ENCODE measurements at regions not wholly inside any gene's neighbourhood (a gene's known extent, or its start where the extent isn't known, plus 50 kb on each side); places are given as distances from the start of the nearest gene placed in this dataset.

- no peak for TF ChIP-seq ARNTL (CRISPR knock-in tag; IDR thresholded peaks at IDR 0.05; ENCODE audit: borderline replicate concordance, low read depth)
- TF ChIP-seq, protein P1, sequence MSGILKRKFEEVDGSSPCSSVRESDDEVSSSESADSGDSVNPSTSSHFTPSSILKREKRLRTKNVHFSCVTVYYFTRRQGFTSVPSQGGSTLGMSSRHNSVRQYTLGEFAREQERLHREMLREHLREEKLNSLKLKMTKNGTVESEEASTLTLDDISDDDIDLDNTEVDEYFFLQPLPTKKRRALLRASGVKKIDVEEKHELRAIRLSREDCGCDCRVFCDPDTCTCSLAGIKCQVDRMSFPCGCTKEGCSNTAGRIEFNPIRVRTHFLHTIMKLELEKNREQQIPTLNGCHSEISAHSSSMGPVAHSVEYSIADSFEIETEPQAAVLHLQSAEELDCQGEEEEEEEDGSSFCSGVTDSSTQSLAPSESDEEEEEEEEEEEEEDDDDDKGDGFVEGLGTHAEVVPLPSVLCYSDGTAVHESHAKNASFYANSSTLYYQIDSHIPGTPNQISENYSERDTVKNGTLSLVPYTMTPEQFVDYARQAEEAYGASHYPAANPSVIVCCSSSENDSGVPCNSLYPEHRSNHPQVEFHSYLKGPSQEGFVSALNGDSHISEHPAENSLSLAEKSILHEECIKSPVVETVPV (CRISPR knock-in tag; IDR thresholded peaks at IDR 0.05), result no peak
- no peak for TF ChIP-seq TCF4 (CRISPR knock-in tag; IDR thresholded peaks at IDR 0.05; ENCODE audit: borderline replicate concordance)
- TF ChIP-seq, protein P2, sequence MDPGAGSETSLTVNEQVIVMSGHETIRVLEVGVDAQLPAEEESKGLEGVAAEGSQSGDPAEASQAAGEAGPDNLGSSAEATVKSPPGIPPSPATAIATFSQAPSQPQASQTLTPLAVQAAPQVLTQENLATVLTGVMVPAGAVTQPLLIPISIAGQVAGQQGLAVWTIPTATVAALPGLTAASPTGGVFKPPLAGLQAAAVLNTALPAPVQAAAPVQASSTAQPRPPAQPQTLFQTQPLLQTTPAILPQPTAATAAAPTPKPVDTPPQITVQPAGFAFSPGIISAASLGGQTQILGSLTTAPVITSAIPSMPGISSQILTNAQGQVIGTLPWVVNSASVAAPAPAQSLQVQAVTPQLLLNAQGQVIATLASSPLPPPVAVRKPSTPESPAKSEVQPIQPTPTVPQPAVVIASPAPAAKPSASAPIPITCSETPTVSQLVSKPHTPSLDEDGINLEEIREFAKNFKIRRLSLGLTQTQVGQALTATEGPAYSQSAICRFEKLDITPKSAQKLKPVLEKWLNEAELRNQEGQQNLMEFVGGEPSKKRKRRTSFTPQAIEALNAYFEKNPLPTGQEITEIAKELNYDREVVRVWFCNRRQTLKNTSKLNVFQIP (CRISPR knock-in tag; IDR thresholded peaks at IDR 0.05; ENCODE audit: borderline replicate concordance, low read depth), result no peak
- no peak for TF ChIP-seq ZNF70 (CRISPR knock-in tag; IDR thresholded peaks at IDR 0.05)
- TF ChIP-seq CSDC2 (CRISPR knock-in tag; IDR thresholded peaks at IDR 0.05), result no peak
- no peak for TF ChIP-seq BACH2 (CRISPR knock-in tag; IDR thresholded peaks at IDR 0.05; ENCODE audit: borderline replicate concordance)
- TF ChIP-seq ZNF8 (CRISPR knock-in tag; IDR thresholded peaks at IDR 0.05), result no peak
- no peak for TF ChIP-seq RARB (CRISPR knock-in tag; IDR thresholded peaks at IDR 0.05)
- TF ChIP-seq, protein P3, sequence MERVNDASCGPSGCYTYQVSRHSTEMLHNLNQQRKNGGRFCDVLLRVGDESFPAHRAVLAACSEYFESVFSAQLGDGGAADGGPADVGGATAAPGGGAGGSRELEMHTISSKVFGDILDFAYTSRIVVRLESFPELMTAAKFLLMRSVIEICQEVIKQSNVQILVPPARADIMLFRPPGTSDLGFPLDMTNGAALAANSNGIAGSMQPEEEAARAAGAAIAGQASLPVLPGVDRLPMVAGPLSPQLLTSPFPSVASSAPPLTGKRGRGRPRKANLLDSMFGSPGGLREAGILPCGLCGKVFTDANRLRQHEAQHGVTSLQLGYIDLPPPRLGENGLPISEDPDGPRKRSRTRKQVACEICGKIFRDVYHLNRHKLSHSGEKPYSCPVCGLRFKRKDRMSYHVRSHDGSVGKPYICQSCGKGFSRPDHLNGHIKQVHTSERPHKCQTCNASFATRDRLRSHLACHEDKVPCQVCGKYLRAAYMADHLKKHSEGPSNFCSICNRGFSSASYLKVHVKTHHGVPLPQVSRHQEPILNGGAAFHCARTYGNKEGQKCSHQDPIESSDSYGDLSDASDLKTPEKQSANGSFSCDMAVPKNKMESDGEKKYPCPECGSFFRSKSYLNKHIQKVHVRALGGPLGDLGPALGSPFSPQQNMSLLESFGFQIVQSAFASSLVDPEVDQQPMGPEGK (CRISPR knock-in tag; IDR thresholded peaks at IDR 0.05; ENCODE audit: borderline replicate concordance), result no peak
- no peak for TF ChIP-seq SNAI2 (CRISPR knock-in tag; IDR thresholded peaks at IDR 0.05)
- TF ChIP-seq GLIS3 (CRISPR knock-in tag; IDR thresholded peaks at IDR 0.05), result no peak
- TF ChIP-seq OSR1 (CRISPR knock-in tag; IDR thresholded peaks at IDR 0.05), result no peak
- TF ChIP-seq ZFP30 (CRISPR knock-in tag; IDR thresholded peaks at IDR 0.05), result no peak
- no peak for TF ChIP-seq TOX (CRISPR knock-in tag; IDR thresholded peaks at IDR 0.05; ENCODE audit: borderline replicate concordance)
- no peak for ATAC-seq
Measured at GRCh38 chr14:106683631-106684030, 1157.2 kb downstream of the TMEM121 start.

GRCh38 chr14:106686533-106686932 is 1160.2 kb downstream of the TMEM121 start:
- TF ChIP-seq OSR1 (CRISPR knock-in tag; IDR thresholded peaks at IDR 0.05), result no peak
- no peak for TF ChIP-seq ZNF8 (CRISPR knock-in tag; IDR thresholded peaks at IDR 0.05)
- no peak for TF ChIP-seq TOX (CRISPR knock-in tag; IDR thresholded peaks at IDR 0.05; ENCODE audit: borderline replicate concordance)
- no peak for TF ChIP-seq ISL1 (CRISPR knock-in tag; IDR thresholded peaks at IDR 0.05)
- TF ChIP-seq ESRRG (CRISPR knock-in tag; IDR thresholded peaks at IDR 0.05), result no peak
- no peak for ATAC-seq

- TF ChIP-seq, protein P3 (CRISPR knock-in tag; IDR thresholded peaks at IDR 0.05; ENCODE audit: borderline replicate concordance), result no peak
- TF ChIP-seq ZC3H10 (CRISPR knock-in tag; IDR thresholded peaks at IDR 0.05) (no peak), ZNF70 (CRISPR knock-in tag; IDR thresholded peaks at IDR 0.05) (no peak), ZFP30 (CRISPR knock-in tag; IDR thresholded peaks at IDR 0.05) (no peak), ESRRG (CRISPR knock-in tag; IDR thresholded peaks at IDR 0.05) (no peak), ZNF565 (CRISPR knock-in tag; conservative IDR thresholded peaks at IDR 0.05; ENCODE audit: low read depth) (no peak), ISL1 (CRISPR knock-in tag; IDR thresholded peaks at IDR 0.05) (no peak), CSDC2 (CRISPR knock-in tag; IDR thresholded peaks at IDR 0.05) (no peak), SNAI2 (CRISPR knock-in tag; IDR thresholded peaks at IDR 0.05) (no peak), PPARA (CRISPR knock-in tag; IDR thresholded peaks at IDR 0.05; ENCODE audit: borderline replicate concordance) (no peak), CREB5 (CRISPR knock-in tag; IDR thresholded peaks at IDR 0.05; ENCODE audit: low read depth) (no peak), ZFP3 (CRISPR knock-in tag; IDR thresholded peaks at IDR 0.05) (no peak), TCF4 (CRISPR knock-in tag; IDR thresholded peaks at IDR 0.05; ENCODE audit: borderline replicate concordance) (no peak), ZNF8 (CRISPR knock-in tag; IDR thresholded peaks at IDR 0.05) (no peak), GLIS3 (CRISPR knock-in tag; IDR thresholded peaks at IDR 0.05) (no peak), BACH2 (CRISPR knock-in tag; IDR thresholded peaks at IDR 0.05; ENCODE audit: borderline replicate concordance) (no peak), ARNTL (CRISPR knock-in tag; IDR thresholded peaks at IDR 0.05; ENCODE audit: borderline replicate concordance, low read depth) (no peak), TSHZ2 (CRISPR knock-in tag; IDR thresholded peaks at IDR 0.05) (no peak)
- TF ChIP-seq, protein P1 (CRISPR knock-in tag; IDR thresholded peaks at IDR 0.05), result no peak
- no peak for ATAC-seq
Measured at GRCh38 chr14:106690333-106690891, 1164.0 kb downstream of the TMEM121 start.
